GM23338 (cell line): ENCODE measurements at regions not wholly inside any gene's neighbourhood (a gene's known extent, or its start where the extent isn't known, plus 50 kb on each side); places are given as distances from the start of the nearest gene placed in this dataset.

Source experiments
- ATAC-seq: fragments of 200-7000 bp; cut with Tn5 transposase; 3 replicates; pipeline ENCODE4 v1.9.1; 2020
- DNase-seq: peaks from one replicate; pipeline ENCODE4 v3.0.0-alpha.2; 2015; ENCODE audit warnings: low spot score
- H2AFZ ChIP-seq: fragments of 200-600 bp; sonication (generic); 2 replicates; pipeline ENCODE4 v1.8.0; 2016; ENCODE audit warnings: antibody characterized with exemption, mild to moderate bottlenecking, moderate library complexity
- H3F3A ChIP-seq: fragments of 200-600 bp; sonication (generic); replicated peaks from 2 replicates; pipeline ENCODE4 v1.8.0; 2017; ENCODE audit warnings: antibody characterized with exemption, mixed run types, low read depth
- H3K27ac ChIP-seq: fragments of 200-600 bp; sonication (generic); 2 replicates; pipeline ENCODE4 v1.6.1; 2016; ENCODE audit warnings: low read depth
- H3K27me3 ChIP-seq: fragments of 200-600 bp; sonication (generic); 2 replicates; pipeline ENCODE4 v1.8.0; 2016; ENCODE audit warnings: mild to moderate bottlenecking, mixed run types, moderate library complexity; ENCODE audit not compliant: insufficient read depth
- H3K36me3 ChIP-seq: fragments of 200-600 bp; sonication (generic); 2 replicates; pipeline ENCODE4 v1.8.0; 2016; ENCODE audit warnings: mild to moderate bottlenecking; ENCODE audit not compliant: insufficient read depth
- H3K4me1 ChIP-seq: fragments of 200-600 bp; sonication (generic); 2 replicates; pipeline ENCODE4 v1.8.0; 2016; ENCODE audit warnings: mild to moderate bottlenecking, moderate library complexity; ENCODE audit not compliant: insufficient read depth
- H3K4me2 ChIP-seq: fragments of 200-600 bp; sonication (generic); 2 replicates; pipeline ENCODE4 v1.7.1; 2017; ENCODE audit warnings: mixed run types
- H3K4me3 ChIP-seq: fragments of 200-600 bp; sonication (generic); 2 replicates; pipeline ENCODE4 v1.6.1; 2016; ENCODE audit warnings: mixed run types
- H3K79me2 ChIP-seq: fragments of 200-600 bp; sonication (generic); replicated peaks from 2 replicates; pipeline ENCODE4 v1.8.0; 2017; ENCODE audit warnings: mild to moderate bottlenecking; ENCODE audit not compliant: insufficient read depth
- H3K9me2 ChIP-seq: fragments of 200-600 bp; sonication (generic); 2 replicates; pipeline ENCODE4 v1.8.0; 2017; ENCODE audit not compliant: insufficient read depth
- H4K20me1 ChIP-seq: fragments of 200-600 bp; sonication (generic); replicated peaks from 2 replicates; pipeline ENCODE4 v1.8.0; 2017; ENCODE audit warnings: mild to moderate bottlenecking; ENCODE audit not compliant: insufficient read depth
- H3K27ac Mint-ChIP-seq: 2 replicates; pipeline ENCODE4 v1.8.0; 2020; ENCODE audit warnings: inconsistent platforms, mild to moderate bottlenecking, moderate library complexity, mixed read lengths
- H3K27me3 Mint-ChIP-seq: 3 replicates; pipeline ENCODE4 v1.8.0; 2022; ENCODE audit warnings: low read depth, mild to moderate bottlenecking, moderate library complexity, mixed read lengths, inconsistent platforms; ENCODE audit not compliant: insufficient read depth, poor library complexity
- H3K36me3 Mint-ChIP-seq: 3 replicates; pipeline ENCODE4 v1.8.0; 2021; ENCODE audit warnings: low read depth, mild to moderate bottlenecking, inconsistent platforms, moderate library complexity, mixed read lengths
- H3K4me1 Mint-ChIP-seq: 3 replicates; pipeline ENCODE4 v1.8.0; 2020; ENCODE audit warnings: mild to moderate bottlenecking, inconsistent platforms, mixed read lengths
- H3K4me3 Mint-ChIP-seq: 3 replicates; pipeline ENCODE4 v1.8.0; 2021; ENCODE audit warnings: moderate library complexity, mild to moderate bottlenecking, inconsistent platforms, mixed read lengths
- H3K9me3 Mint-ChIP-seq: 3 replicates; pipeline ENCODE4 v1.8.0; 2020; ENCODE audit warnings: moderate library complexity, mild to moderate bottlenecking, inconsistent platforms, mixed read lengths
- CREB1 ChIP-seq: fragments of 250-450 bp; sonication (Bioruptor Pico); IDR thresholded peaks from 2 replicates; pipeline ENCODE4 v1.5.0; 2020; ENCODE audit warnings: low read depth, mild to moderate bottlenecking, moderate library complexity
- EZH2phosphoT487 ChIP-seq: fragments of 200-600 bp; sonication (generic); IDR thresholded peaks from one replicate; pipeline ENCODE4 v1.8.1; 2018; ENCODE audit warnings: antibody characterized with exemption; ENCODE audit not compliant: unreplicated experiment
- NANOG ChIP-seq: IDR thresholded peaks from 2 replicates; pipeline ENCODE4 v1.6.1; 2016; ENCODE audit warnings: antibody characterized with exemption, borderline replicate concordance
- POLR2AphosphoS5 ChIP-seq: IDR thresholded peaks from 2 replicates; pipeline ENCODE4 v1.6.1; 2016; ENCODE audit warnings: antibody characterized with exemption, low read depth
- STAT1 ChIP-seq: IDR thresholded peaks from one replicate; pipeline ENCODE4 v1.6.1; 2016; ENCODE audit warnings: antibody characterized with exemption; ENCODE audit not compliant: unreplicated experiment
- ZNF114 ChIP-seq: fragments of 250-450 bp; sonication (Bioruptor Pico); IDR thresholded peaks from 2 replicates; pipeline ENCODE4 v1.5.0; 2020; ENCODE audit warnings: mild to moderate bottlenecking, moderate library complexity
- TF ChIP-seq, protein P1 (sequence below), 2 experiments: fragments of 200-600 bp in 1 of 2; sonication (generic) in 1 of 2; conservative IDR thresholded peaks; 2 replicates each; pipeline versions ENCODE4 v1.5.1 to v1.6.1; 2016 to 2017; ENCODE audit warnings: antibody characterized with exemption in 2 of 2, low read depth in 2 of 2, mild to moderate bottlenecking in 2 of 2, moderate library complexity in 1 of 2
- TF ChIP-seq, protein P2 (sequence below): IDR thresholded peaks from one replicate; pipeline ENCODE4 v1.6.1; 2018; ENCODE audit warnings: antibody characterized with exemption; ENCODE audit not compliant: unreplicated experiment

GRCh38 chrX:6803607-6804006 is 268.7 kb upstream of the VCX3A start:
- no peak overlapping the region for H3K4me3 Mint-ChIP-seq
- no peak overlapping the region for H3K27ac Mint-ChIP-seq
- no peaks in the 10 kb centered on the region for H3K36me3 Mint-ChIP-seq
- no peaks in the 10 kb centered on the region for H3K9me3 Mint-ChIP-seq
- peaks cover 2% of the 10 kb centered on the region for H3K27me3 Mint-ChIP-seq
- Histone ChIP-seq H3K27ac (no peak overlapping the region), H3K4me2 (no peak overlapping the region), H2AFZ (no peak overlapping the region), H4K20me1 (no peaks in the 10 kb centered on the region), H3K79me2 (no peaks in the 10 kb centered on the region), H3K27me3 (no peaks in the 10 kb centered on the region), H3F3A (no peaks in the 10 kb centered on the region), H3K9me2 (no peaks in the 10 kb centered on the region), H3K36me3 (no peaks in the 10 kb centered on the region), H3K4me3 (no peak overlapping the region), H3K4me1 (no peaks in the 10 kb centered on the region)
- ATAC-seq (no peak), DNase-seq (no peak)
- peaks cover 10% of the 10 kb centered on the region; the same call in 2 of the 3 replicates for H3K4me1 Mint-ChIP-seq
- no peak for TF ChIP-seq POLR2AphosphoS5
- no peak for TF ChIP-seq EZH2phosphoT487
- no peak for TF ChIP-seq CREB1 (CRISPR knock-in tag)
- TF ChIP-seq, protein P1, sequence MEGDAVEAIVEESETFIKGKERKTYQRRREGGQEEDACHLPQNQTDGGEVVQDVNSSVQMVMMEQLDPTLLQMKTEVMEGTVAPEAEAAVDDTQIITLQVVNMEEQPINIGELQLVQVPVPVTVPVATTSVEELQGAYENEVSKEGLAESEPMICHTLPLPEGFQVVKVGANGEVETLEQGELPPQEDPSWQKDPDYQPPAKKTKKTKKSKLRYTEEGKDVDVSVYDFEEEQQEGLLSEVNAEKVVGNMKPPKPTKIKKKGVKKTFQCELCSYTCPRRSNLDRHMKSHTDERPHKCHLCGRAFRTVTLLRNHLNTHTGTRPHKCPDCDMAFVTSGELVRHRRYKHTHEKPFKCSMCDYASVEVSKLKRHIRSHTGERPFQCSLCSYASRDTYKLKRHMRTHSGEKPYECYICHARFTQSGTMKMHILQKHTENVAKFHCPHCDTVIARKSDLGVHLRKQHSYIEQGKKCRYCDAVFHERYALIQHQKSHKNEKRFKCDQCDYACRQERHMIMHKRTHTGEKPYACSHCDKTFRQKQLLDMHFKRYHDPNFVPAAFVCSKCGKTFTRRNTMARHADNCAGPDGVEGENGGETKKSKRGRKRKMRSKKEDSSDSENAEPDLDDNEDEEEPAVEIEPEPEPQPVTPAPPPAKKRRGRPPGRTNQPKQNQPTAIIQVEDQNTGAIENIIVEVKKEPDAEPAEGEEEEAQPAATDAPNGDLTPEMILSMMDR (conservative IDR thresholded peaks at IDR 0.05; ENCODE audit: low read depth in 2 of 2), result no peak
- TF ChIP-seq NANOG, result no peak
- TF ChIP-seq STAT1, result no peak

GRCh38 chrX:6793000-6793399 is 258.1 kb upstream of the VCX3A start:
- H3K4me2 ChIP-seq, result no peak overlapping the region
- Mint-ChIP-seq H3K27me3 (peaks cover 1% of the 10 kb centered on the region), H3K27ac (no peak overlapping the region), H3K36me3 (no peaks in the 10 kb centered on the region), H3K9me3 (no peaks in the 10 kb centered on the region; the same call in 2 of the 3 replicates), H3K4me1 (no peaks in the 10 kb centered on the region), H3K4me3 (no peak overlapping the region)
- DNase-seq, result no peak
- H3F3A ChIP-seq, result no peaks in the 10 kb centered on the region
- TF ChIP-seq STAT1, result no peak
- TF ChIP-seq, protein P2, sequence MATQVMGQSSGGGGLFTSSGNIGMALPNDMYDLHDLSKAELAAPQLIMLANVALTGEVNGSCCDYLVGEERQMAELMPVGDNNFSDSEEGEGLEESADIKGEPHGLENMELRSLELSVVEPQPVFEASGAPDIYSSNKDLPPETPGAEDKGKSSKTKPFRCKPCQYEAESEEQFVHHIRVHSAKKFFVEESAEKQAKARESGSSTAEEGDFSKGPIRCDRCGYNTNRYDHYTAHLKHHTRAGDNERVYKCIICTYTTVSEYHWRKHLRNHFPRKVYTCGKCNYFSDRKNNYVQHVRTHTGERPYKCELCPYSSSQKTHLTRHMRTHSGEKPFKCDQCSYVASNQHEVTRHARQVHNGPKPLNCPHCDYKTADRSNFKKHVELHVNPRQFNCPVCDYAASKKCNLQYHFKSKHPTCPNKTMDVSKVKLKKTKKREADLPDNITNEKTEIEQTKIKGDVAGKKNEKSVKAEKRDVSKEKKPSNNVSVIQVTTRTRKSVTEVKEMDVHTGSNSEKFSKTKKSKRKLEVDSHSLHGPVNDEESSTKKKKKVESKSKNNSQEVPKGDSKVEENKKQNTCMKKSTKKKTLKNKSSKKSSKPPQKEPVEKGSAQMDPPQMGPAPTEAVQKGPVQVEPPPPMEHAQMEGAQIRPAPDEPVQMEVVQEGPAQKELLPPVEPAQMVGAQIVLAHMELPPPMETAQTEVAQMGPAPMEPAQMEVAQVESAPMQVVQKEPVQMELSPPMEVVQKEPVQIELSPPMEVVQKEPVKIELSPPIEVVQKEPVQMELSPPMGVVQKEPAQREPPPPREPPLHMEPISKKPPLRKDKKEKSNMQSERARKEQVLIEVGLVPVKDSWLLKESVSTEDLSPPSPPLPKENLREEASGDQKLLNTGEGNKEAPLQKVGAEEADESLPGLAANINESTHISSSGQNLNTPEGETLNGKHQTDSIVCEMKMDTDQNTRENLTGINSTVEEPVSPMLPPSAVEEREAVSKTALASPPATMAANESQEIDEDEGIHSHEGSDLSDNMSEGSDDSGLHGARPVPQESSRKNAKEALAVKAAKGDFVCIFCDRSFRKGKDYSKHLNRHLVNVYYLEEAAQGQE, result no peak
- no peak for TF ChIP-seq ZNF114 (CRISPR knock-in tag)
- TF ChIP-seq NANOG, result no peak
- no peak for TF ChIP-seq CREB1 (CRISPR knock-in tag)
- TF ChIP-seq, protein P1 (conservative IDR thresholded peaks at IDR 0.05; ENCODE audit: low read depth in 2 of 2), result no peak
- no peaks in the 10 kb centered on the region for H3K4me1 ChIP-seq
- no peak overlapping the region for H3K27ac ChIP-seq
- no peaks in the 10 kb centered on the region for H3K9me2 ChIP-seq
- no peak overlapping the region for H3K4me3 ChIP-seq
- H4K20me1 ChIP-seq, result no peaks in the 10 kb centered on the region
- no peaks in the 10 kb centered on the region for H3K36me3 ChIP-seq
- ATAC-seq, result no peak
- no peaks in the 10 kb centered on the region for H3K27me3 ChIP-seq
- no peaks in the 10 kb centered on the region for H3K79me2 ChIP-seq
- H2AFZ ChIP-seq, result no peak overlapping the region
